ENCODE measurements at regions not wholly inside any gene's neighbourhood (a gene's known extent, or its start where the extent isn't known, plus 50 kb on each side); places are given as distances from the start of the nearest gene placed in this dataset.

DNA sequence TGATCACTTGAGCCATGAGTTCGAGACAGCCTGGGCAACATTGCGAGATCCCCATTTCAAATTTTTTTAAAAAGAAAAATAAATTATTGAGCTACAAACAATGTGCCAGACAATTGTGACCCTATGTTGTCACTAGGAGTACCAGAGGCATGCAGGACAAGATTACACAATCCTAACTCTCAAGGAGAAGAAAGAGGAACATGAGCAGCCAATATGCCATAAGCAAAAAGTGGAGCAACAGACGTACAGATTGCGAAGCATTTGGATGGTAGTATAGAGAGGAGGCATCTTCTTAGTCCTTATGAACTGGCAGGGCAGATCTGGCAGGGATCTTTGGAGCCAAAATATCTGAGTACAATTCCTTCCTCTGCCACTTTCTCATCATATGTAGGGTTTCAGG, 156.4 kb downstream of the OR2B2 start:
- no peak for ATAC-seq
- Histone ChIP-seq H3K4me3 (replicated peaks in 1 of 3; ENCODE audit: insufficient read depth in 1 of 3, low read depth in 2 of 3, low read length in 3 of 3) (no peak overlapping the region), H3K9ac (ENCODE audit: insufficient read depth, low read depth, low read length) (no peak overlapping the region), H3K27me3 (ENCODE audit: control insufficient read depth in 1 of 2, insufficient read depth in 2 of 2, low read length in 2 of 2) (peaks cover 0 to 3% of the 10 kb centered on the region in 2 experiments; a peak in 1 of 5 replicates), H2AFZ (ENCODE audit: low read length) (no peak overlapping the region), H3K4me2 (ENCODE audit: low read depth, low read length) (no peak overlapping the region), H3K9me3 (ENCODE audit: low read length) (no peaks in the 10 kb centered on the region), H3K79me2 (ENCODE audit: insufficient read depth, low read length) (no peaks in the 10 kb centered on the region), H3K27ac (ENCODE audit: extremely low read length, insufficient read depth, low read length) (no peak overlapping the region), H4K20me1 (ENCODE audit: insufficient read depth, low read length) (no peaks in the 10 kb centered on the region), H3K36me3 (replicated peaks in 1 of 2; ENCODE audit: control insufficient read depth in 1 of 2, insufficient read depth in 2 of 2, low read length in 2 of 2) (no peaks in the 10 kb centered on the region), H3K4me1 (ENCODE audit: insufficient read depth, low read length) (peaks cover 21% of the 10 kb centered on the region)
- CTCF ChIA-PET (ENCODE audit: low intra/inter-chr PET ratio, low total read pairs) = no interaction called here
- intact Hi-C loops (cut with micrococcal nuclease; ENCODE audit: unreplicated experiment) = no loop called here
- FAIRE-seq = no peak
- 78% methylated on average over 4 of the region's 4 CpGs for WGBS (ENCODE audit: low lambda C conversion rate)
- POLR2A ChIA-PET = no interaction called here
- no peak for DNase-seq (ENCODE audit: low spot score)
- in situ Hi-C loops (cut with HindIII; ENCODE audit: extremely low pct_ligation_motif_present, low pct_unique_long_range_greater_than_20kb) = no loop called here
- no peak for TF ChIP-seq NFIB (CRISPR knock-in tag; IDR thresholded peaks at IDR 0.05; ENCODE audit: borderline replicate concordance)
- TF ChIP-seq CEBPB (IDR thresholded peaks at IDR 0.05; ENCODE audit: borderline replicate concordance, low read depth, low read length) = peak; percentile 32
- BruUV-seq (replicated peaks) = no TSS peak

DNA sequence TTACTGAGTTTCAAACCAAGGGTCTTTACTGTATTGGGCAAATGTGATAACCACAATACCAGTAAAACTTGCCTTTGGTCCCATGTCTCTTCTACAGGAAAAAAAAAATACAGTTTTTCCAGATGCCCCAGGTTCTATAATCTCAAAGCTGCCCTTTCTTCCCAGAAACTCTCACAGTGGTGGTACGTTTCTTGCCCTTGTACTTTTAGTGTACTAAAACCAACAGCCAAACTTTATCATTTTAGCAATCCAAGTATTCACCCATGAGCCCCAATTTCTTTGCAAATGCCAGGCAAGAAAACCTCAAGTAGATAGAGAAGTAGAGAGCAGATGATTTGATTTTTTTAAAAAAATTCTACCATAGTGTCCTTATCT, 157.8 kb downstream of the OR2B2 start:
- no TSS peak for BruUV-seq (replicated peaks)
- intact Hi-C loops (cut with micrococcal nuclease; ENCODE audit: unreplicated experiment) = loop anchor here (5.0 kb wide), 1 partner anchor 252 kb away; no protein-coding TSS in a partner anchor
- DNase-seq (ENCODE audit: low spot score) = no peak
- 3% methylated on average over 1 of the region's 1 CpG for WGBS (ENCODE audit: low lambda C conversion rate)
- no peak for ATAC-seq
- TF ChIP-seq KLF6 (CRISPR knock-in tag; IDR thresholded peaks at IDR 0.05) = 0 out of 2 replicates have a peak, but pooled peaks have one; percentile 35
- TF ChIP-seq, protein P1, sequence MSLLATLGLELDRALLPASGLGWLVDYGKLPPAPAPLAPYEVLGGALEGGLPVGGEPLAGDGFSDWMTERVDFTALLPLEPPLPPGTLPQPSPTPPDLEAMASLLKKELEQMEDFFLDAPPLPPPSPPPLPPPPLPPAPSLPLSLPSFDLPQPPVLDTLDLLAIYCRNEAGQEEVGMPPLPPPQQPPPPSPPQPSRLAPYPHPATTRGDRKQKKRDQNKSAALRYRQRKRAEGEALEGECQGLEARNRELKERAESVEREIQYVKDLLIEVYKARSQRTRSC (CRISPR knock-in tag; IDR thresholded peaks at IDR 0.05; ENCODE audit: low read depth) = no peak
- H3K4me3 ChIP-seq (replicated peaks in 1 of 3; ENCODE audit: insufficient read depth in 1 of 3, low read depth in 2 of 3, low read length in 3 of 3) = peak overlapping the region; percentile 63 to 88 (median 78)
- H2AFZ ChIP-seq (ENCODE audit: low read length) = peak overlapping the region; percentile 76
- H3K27ac ChIP-seq (ENCODE audit: extremely low read length, insufficient read depth, low read length) = no peak overlapping the region
- peaks cover 21% of the 10 kb centered on the region for H3K4me1 ChIP-seq (ENCODE audit: insufficient read depth, low read length)
- CTCF ChIA-PET (ENCODE audit: low intra/inter-chr PET ratio, low total read pairs) = interaction anchor here (1.1 kb wide), 1 partner anchor 592 kb away, joined by 3 read pairs; no protein-coding TSS in a partner anchor
- H3K79me2 ChIP-seq (ENCODE audit: insufficient read depth, low read length) = no peaks in the 10 kb centered on the region
- H3K27me3 ChIP-seq (ENCODE audit: control insufficient read depth in 1 of 2, insufficient read depth in 2 of 2, low read length in 2 of 2) = peaks cover 0 to 3% of the 10 kb centered on the region in 2 experiments; a peak in 1 of 5 replicates
- H4K20me1 ChIP-seq (ENCODE audit: insufficient read depth, low read length) = no peaks in the 10 kb centered on the region
- FAIRE-seq = no peak
- in situ Hi-C loops (cut with HindIII; ENCODE audit: extremely low pct_ligation_motif_present, low pct_unique_long_range_greater_than_20kb) = loop anchor here (5.0 kb wide), 1 partner anchor 237 kb away; no protein-coding TSS in a partner anchor
- no peaks in the 10 kb centered on the region for H3K36me3 ChIP-seq (replicated peaks in 1 of 2; ENCODE audit: control insufficient read depth in 1 of 2, insufficient read depth in 2 of 2, low read length in 2 of 2)
- no peaks in the 10 kb centered on the region for H3K9me3 ChIP-seq (ENCODE audit: low read length)
- peak overlapping the region; percentile 93 for H3K4me2 ChIP-seq (ENCODE audit: low read depth, low read length)
- H3K9ac ChIP-seq (ENCODE audit: insufficient read depth, low read depth, low read length) = 0 out of 2 replicates have a peak overlapping the region, but pooled peaks have one; percentile 38
- POLR2A ChIA-PET = interaction anchor here (1.0 to 1.6 kb wide), 5 partner anchors 18 to 139 kb away, joined by 3 to 9 read pairs (median 4); a partner anchor contains a TSS

All from HepG2 (cell line).